Endothelial cell of umbilical vein (primary cell): ENCODE measurements at regions not wholly inside any gene's neighbourhood (a gene's known extent, or its start where the extent isn't known, plus 50 kb on each side); places are given as distances from the start of the nearest gene placed in this dataset.

Experiments
- BruUV-seq: library from RNA; stranded (reverse); fragments of 400-500 nt; replicated peaks from 2 replicates; lab custom pipeline; 2021; lab: Mats Ljungman, UMichigan
- CTCF ChIA-PET: fragments of 300-600, 350-600 bp; sonication (Branson Sonifier 250); formaldehyde crosslinking; loops from one replicate; lab custom pipeline; 2021; ENCODE audit warnings: antibody characterized with exemption, inconsistent platforms; lab: Charles Lee
- POLR2A ChIA-PET: fragments of 300-600, 350-600 bp; sonication (Branson Sonifier 250); formaldehyde crosslinking; loops from one replicate; lab custom pipeline; 2021; ENCODE audit warnings: antibody characterized with exemption, inconsistent platforms; lab: Charles Lee
- DNase-seq: peaks from one replicate; pipeline ENCODE4 v3.0.0-alpha.2; 2011; ENCODE audit warnings: low read depth, low spot score
- FAIRE-seq: peaks from 2 replicates; lab custom pipeline; 2011; peaks lifted over from hg19 to GRCh38; lab: Jason Lieb, UNC
- H2AFZ ChIP-seq: 2 replicates; pipeline ENCODE4 v1.6.0; 2012; ENCODE audit warnings: low read depth, low read length, control low read depth, inconsistent platforms
- H3K27ac ChIP-seq: 2 replicates; pipeline ENCODE4 v1.5.1; 2011; ENCODE audit warnings: low read depth, mild to moderate bottlenecking, control low read depth, low read length, moderate library complexity; ENCODE audit not compliant: insufficient read depth
- H3K27me3 ChIP-seq, 2 experiments: 2 replicates each; pipeline versions ENCODE4 v1.6.0 to v1.6.1; 2011; ENCODE audit warnings: low read length in 2 of 2, mixed read lengths in 1 of 2; ENCODE audit not compliant: control insufficient read depth in 2 of 2, insufficient read depth in 2 of 2
- H3K36me3 ChIP-seq, 2 experiments: 2 replicates in 1 of 2; 3 replicates in 1 of 2; pipeline ENCODE4 v1.5.1; 2011; ENCODE audit warnings: low read length in 2 of 2, mild to moderate bottlenecking in 1 of 2, moderate library complexity in 1 of 2; ENCODE audit not compliant: control insufficient read depth in 2 of 2, insufficient read depth in 2 of 2; ENCODE audit errors: extremely low read depth in 1 of 2
- H3K4me1 ChIP-seq: 3 replicates; pipeline ENCODE4 v1.5.1; 2011; ENCODE audit warnings: mild to moderate bottlenecking, low read length; ENCODE audit not compliant: control insufficient read depth, insufficient read depth; ENCODE audit errors: extremely low read depth
- H3K4me2 ChIP-seq: 2 replicates; pipeline ENCODE4 v1.6.1; 2011; ENCODE audit warnings: low read length, control low read depth, mixed read lengths; ENCODE audit not compliant: insufficient read depth
- H3K4me3 ChIP-seq, 3 experiments: fragments of 200-600 bp in 1 of 3; sonication (generic), shearing (Covaris generic) in 1 of 3; replicated peaks in 1 of 3; 2 replicates each; pipeline ENCODE4 v1.5.1; 2011 to 2016; ENCODE audit warnings: control low read depth in 3 of 3, low read length in 3 of 3, mild to moderate bottlenecking in 2 of 3, inconsistent platforms in 1 of 3, low read depth in 1 of 3, moderate library complexity in 1 of 3; ENCODE audit not compliant: insufficient read depth in 1 of 3
- H3K79me2 ChIP-seq: 2 replicates; pipeline ENCODE4 v1.6.0; 2012; ENCODE audit warnings: low read length, inconsistent platforms; ENCODE audit not compliant: control insufficient read depth, insufficient read depth
- H3K9ac ChIP-seq: replicated peaks from 2 replicates; pipeline ENCODE3; 2011; ENCODE audit warnings: low read length, control low read depth; ENCODE audit not compliant: insufficient read depth; ENCODE audit errors: extremely low read depth
- H3K9me1 ChIP-seq: replicated peaks from 3 replicates; pipeline ENCODE4 v1.6.0; 2011; ENCODE audit warnings: mild to moderate bottlenecking, low read length; ENCODE audit not compliant: control insufficient read depth, insufficient read depth; ENCODE audit errors: extremely low read depth
- H3K9me3 ChIP-seq: replicated peaks from 2 replicates; pipeline ENCODE4 v1.5.1; 2012; ENCODE audit warnings: low read length, inconsistent platforms; ENCODE audit not compliant: control insufficient read depth, insufficient read depth
- H4K20me1 ChIP-seq: replicated peaks from 2 replicates; pipeline ENCODE3; 2011; ENCODE audit warnings: mild to moderate bottlenecking, low read length; ENCODE audit not compliant: control insufficient read depth, insufficient read depth; ENCODE audit errors: extremely low read depth
- EZH2 ChIP-seq: IDR thresholded peaks from 2 replicates; pipeline ENCODE4 v1.6.1; 2012; ENCODE audit warnings: borderline replicate concordance, low read depth, mild to moderate bottlenecking, moderate library complexity, low read length, inconsistent platforms; ENCODE audit not compliant: severe bottlenecking
- FOS ChIP-seq: IDR thresholded peaks from 2 replicates; pipeline ENCODE4 v1.6.1; 2011; ENCODE audit warnings: mild to moderate bottlenecking, low read length, moderate library complexity, borderline replicate concordance; ENCODE audit not compliant: insufficient read depth
- GATA2 ChIP-seq: IDR thresholded peaks from 2 replicates; pipeline ENCODE4 v1.7.0; 2011; ENCODE audit warnings: low read depth, mild to moderate bottlenecking, moderate library complexity, mixed read lengths, low read length; ENCODE audit not compliant: insufficient read length, insufficient read depth
- JUN ChIP-seq: IDR thresholded peaks from 2 replicates; pipeline ENCODE4 v1.6.1; 2011; ENCODE audit warnings: borderline replicate concordance, low read depth; ENCODE audit not compliant: insufficient read length, insufficient read depth
- MYC ChIP-seq: IDR thresholded peaks from one replicate; pipeline ENCODE4 v1.6.1; 2011; ENCODE audit warnings: mild to moderate bottlenecking, low read depth, low read length
- POLR2A ChIP-seq: IDR thresholded peaks from 2 replicates; pipeline ENCODE4 v1.6.1; 2012; ENCODE audit warnings: low read depth, mild to moderate bottlenecking, control low read depth, low read length
- POLR2AphosphoS5 ChIP-seq: IDR thresholded peaks from 2 replicates; pipeline ENCODE4 v1.6.1; 2012; ENCODE audit warnings: low read depth, mild to moderate bottlenecking, control low read depth, low read length, moderate library complexity; ENCODE audit not compliant: insufficient read depth
- dilution Hi-C: fragments of 300-500 bp; cut with MboI; formaldehyde crosslinking; loops from one replicate; pipeline ENCODE4 v1.15.0; 2019; ENCODE audit warnings: low sequenced_read_pairs; ENCODE audit not compliant: extremely low pct_ligation_motif_present
- intact Hi-C: fragments of 100-400 bp; cut with micrococcal nuclease; formaldehyde crosslinking; loops from one replicate; pipeline ENCODE4 v1.10.0; 2022
- TF ChIP-seq, protein P1 (sequence below), 2 donors: IDR thresholded peaks; 1 replicate in 1 of 2; 2 replicates in 1 of 2; pipeline ENCODE4 v1.5.1; 2011; ENCODE audit warnings: low read length in 2 of 2, mild to moderate bottlenecking in 2 of 2, moderate library complexity in 2 of 2, control low read depth in 1 of 2, inconsistent platforms in 1 of 2, low read depth in 1 of 2; ENCODE audit not compliant: insufficient read depth in 1 of 2; ENCODE audit errors: extremely low read depth in 1 of 2
- TF ChIP-seq, protein P2 (sequence below): IDR thresholded peaks from 2 replicates; pipeline ENCODE4 v1.6.1; 2011; ENCODE audit not compliant: insufficient read depth, insufficient read length

DNA sequence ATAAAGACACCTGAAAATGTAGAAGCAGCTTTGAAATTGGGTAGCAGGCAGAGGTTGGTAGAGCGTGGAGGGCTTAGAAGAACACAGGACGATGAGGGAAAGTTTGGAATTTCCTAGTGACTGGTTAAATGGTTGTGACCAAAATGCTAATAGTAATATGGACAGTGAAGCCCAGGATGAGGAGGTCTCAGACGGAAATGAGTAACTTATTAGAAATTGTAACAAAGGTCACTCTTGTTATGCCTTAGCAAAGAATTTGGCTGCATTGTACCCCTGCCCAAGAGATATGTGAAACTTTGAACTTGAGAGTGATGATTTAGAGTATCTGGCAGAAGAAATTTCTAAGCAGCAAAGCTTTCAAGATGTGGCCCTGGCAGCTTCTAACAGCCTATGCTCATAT lies 382.5 kb downstream of the KCNN2 start:
- dilution Hi-C loops (no loop called here), intact Hi-C loops (no loop called here)
- no peaks in the 10 kb centered on the region for H3K79me2 ChIP-seq
- FAIRE-seq (no peak), DNase-seq (no peak)
- H2AFZ ChIP-seq = no peak overlapping the region
- no peaks in the 10 kb centered on the region for H3K9me1 ChIP-seq
- no peaks in the 10 kb centered on the region for H3K27me3 ChIP-seq
- no TSS peak for BruUV-seq
- TF ChIP-seq, protein P1, sequence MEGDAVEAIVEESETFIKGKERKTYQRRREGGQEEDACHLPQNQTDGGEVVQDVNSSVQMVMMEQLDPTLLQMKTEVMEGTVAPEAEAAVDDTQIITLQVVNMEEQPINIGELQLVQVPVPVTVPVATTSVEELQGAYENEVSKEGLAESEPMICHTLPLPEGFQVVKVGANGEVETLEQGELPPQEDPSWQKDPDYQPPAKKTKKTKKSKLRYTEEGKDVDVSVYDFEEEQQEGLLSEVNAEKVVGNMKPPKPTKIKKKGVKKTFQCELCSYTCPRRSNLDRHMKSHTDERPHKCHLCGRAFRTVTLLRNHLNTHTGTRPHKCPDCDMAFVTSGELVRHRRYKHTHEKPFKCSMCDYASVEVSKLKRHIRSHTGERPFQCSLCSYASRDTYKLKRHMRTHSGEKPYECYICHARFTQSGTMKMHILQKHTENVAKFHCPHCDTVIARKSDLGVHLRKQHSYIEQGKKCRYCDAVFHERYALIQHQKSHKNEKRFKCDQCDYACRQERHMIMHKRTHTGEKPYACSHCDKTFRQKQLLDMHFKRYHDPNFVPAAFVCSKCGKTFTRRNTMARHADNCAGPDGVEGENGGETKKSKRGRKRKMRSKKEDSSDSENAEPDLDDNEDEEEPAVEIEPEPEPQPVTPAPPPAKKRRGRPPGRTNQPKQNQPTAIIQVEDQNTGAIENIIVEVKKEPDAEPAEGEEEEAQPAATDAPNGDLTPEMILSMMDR (IDR thresholded peaks at IDR 0.05; ENCODE audit: extremely low read depth in 1 of 2, insufficient read depth in 1 of 2, low read depth in 1 of 2, low read length in 2 of 2) = no peak
- TF ChIP-seq JUN (no peak), POLR2AphosphoS5 (no peak), POLR2A (no peak), EZH2 (no peak), GATA2 (no peak), FOS (no peak), MYC (no peak)
- TF ChIP-seq, protein P2, sequence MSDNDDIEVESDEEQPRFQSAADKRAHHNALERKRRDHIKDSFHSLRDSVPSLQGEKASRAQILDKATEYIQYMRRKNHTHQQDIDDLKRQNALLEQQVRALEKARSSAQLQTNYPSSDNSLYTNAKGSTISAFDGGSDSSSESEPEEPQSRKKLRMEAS = no peak
- no peak overlapping the region for H3K4me3 ChIP-seq
- peaks cover 5% of the 10 kb centered on the region for H3K9me3 ChIP-seq
- H3K36me3 ChIP-seq = no peaks in the 10 kb centered on the region
- H3K9ac ChIP-seq = no peak overlapping the region
- H3K27ac ChIP-seq = no peak overlapping the region
- H4K20me1 ChIP-seq = no peaks in the 10 kb centered on the region
- H3K4me2 ChIP-seq = no peak overlapping the region
- CTCF ChIA-PET = no interaction called here
- H3K4me1 ChIP-seq = no peaks in the 10 kb centered on the region
- POLR2A ChIA-PET = no interaction called here
